OCI-LY7 (cell line): ENCODE measurements at regions not wholly inside any gene's neighbourhood (a gene's known extent, or its start where the extent isn't known, plus 50 kb on each side); places are given as distances from the start of the nearest gene placed in this dataset.

Experiments used
- BruUV-seq: library from RNA; stranded (reverse); fragments of 400-500 nt; replicated peaks from 2 replicates; lab custom pipeline; 2021; lab: Mats Ljungman, UMichigan
- CTCF ChIA-PET: fragments of 300-600 bp; sonication (Branson Sonifier 250); formaldehyde crosslinking; loops from one replicate; lab custom pipeline; 2022; ENCODE audit warnings: antibody characterized with exemption; ENCODE audit not compliant: unreplicated experiment; lab: Charles Lee
- POLR2A ChIA-PET: fragments of 300-600 bp; sonication (Branson Sonifier 250); formaldehyde crosslinking; loops from one replicate; lab custom pipeline; 2022; ENCODE audit warnings: antibody characterized with exemption; lab: Charles Lee
- DNase-seq: peaks from one replicate; pipeline ENCODE4 v3.0.0-alpha.2; 2015; ENCODE audit warnings: low spot score
- H2AFZ ChIP-seq: fragments of 200-600 bp; sonication (generic), shearing (Covaris generic); 2 replicates; pipeline ENCODE4 v1.6.1; 2014; ENCODE audit warnings: mild to moderate bottlenecking, antibody characterized with exemption, low read length, moderate library complexity
- H3K27ac ChIP-seq: fragments of 200-600 bp; sonication (generic); 2 replicates; pipeline ENCODE4 v1.5.1; 2014; ENCODE audit warnings: mixed run types, low read depth, mild to moderate bottlenecking, moderate library complexity, low read length, inconsistent platforms; ENCODE audit not compliant: poor library complexity, severe bottlenecking
- H3K36me3 ChIP-seq: fragments of 200-600 bp; sonication (generic); 2 replicates; pipeline ENCODE4 v1.6.1; 2014; ENCODE audit warnings: mild to moderate bottlenecking, antibody characterized with exemption, low read length, moderate library complexity, mixed read lengths; ENCODE audit not compliant: insufficient read depth
- H3K4me1 ChIP-seq: fragments of 200-600 bp; sonication (generic); 2 replicates; pipeline ENCODE4 v1.5.1; 2014; ENCODE audit warnings: mild to moderate bottlenecking, low read length; ENCODE audit not compliant: insufficient read depth, poor library complexity, severe bottlenecking
- H3K4me2 ChIP-seq: fragments of 200-600 bp; sonication (generic); 2 replicates; pipeline ENCODE4 v1.6.1; 2014; ENCODE audit warnings: mild to moderate bottlenecking, low read length
- H3K4me3 ChIP-seq: fragments of 200-600 bp; sonication (generic); 2 replicates; pipeline ENCODE4 v1.5.1; 2014; ENCODE audit warnings: mild to moderate bottlenecking, low read depth, low read length; ENCODE audit not compliant: poor library complexity, severe bottlenecking
- H3K79me2 ChIP-seq: fragments of 200-600 bp; sonication (generic); 2 replicates; pipeline ENCODE4 v1.6.1; 2016; ENCODE audit warnings: low read depth, mild to moderate bottlenecking, low read length, moderate library complexity, mixed read lengths; ENCODE audit not compliant: insufficient read depth
- H3K9me2 ChIP-seq: fragments of 200-600 bp; sonication (generic); 2 replicates; pipeline ENCODE4 v1.6.1; 2016; ENCODE audit warnings: mild to moderate bottlenecking, low read length, mixed read lengths; ENCODE audit not compliant: insufficient read depth
- H3K9me3 ChIP-seq: fragments of 200-600 bp; sonication (generic); 2 replicates; pipeline ENCODE4 v1.6.1; 2014; ENCODE audit warnings: mild to moderate bottlenecking, mixed run types, low read length, mixed read lengths
- H4K20me1 ChIP-seq: fragments of 200-600 bp; sonication (generic); 2 replicates; pipeline ENCODE4 v1.6.1; 2014; ENCODE audit warnings: mild to moderate bottlenecking, antibody characterized with exemption, low read length, moderate library complexity, mixed read lengths; ENCODE audit not compliant: insufficient read depth
- EZH2phosphoT487 ChIP-seq: fragments of 200-600 bp; sonication (generic); IDR thresholded peaks from 2 replicates; pipeline ENCODE4 v1.6.1; 2018; ENCODE audit warnings: low read depth, borderline replicate concordance, mild to moderate bottlenecking, mixed run types, antibody characterized with exemption, low read length, moderate library complexity, mixed read lengths
- intact Hi-C: fragments of 100-400 bp; cut with micrococcal nuclease; formaldehyde crosslinking; loops from one replicate; pipeline ENCODE4 v1.10.0; 2022; ENCODE audit not compliant: unreplicated experiment
- TF ChIP-seq, protein P1 (sequence below): fragments of 200-600 bp; sonication (generic); conservative IDR thresholded peaks from 2 replicates; pipeline ENCODE4 v1.5.1; 2014; ENCODE audit warnings: mild to moderate bottlenecking, antibody characterized with exemption, low read length, moderate library complexity, mixed read lengths

GRCh38 chr14:29220072-29220471, 453.5 kb downstream of the FOXG1 start:
- Histone ChIP-seq H3K9me2 (no peaks in the 10 kb centered on the region), H3K4me1 (no peaks in the 10 kb centered on the region), H3K4me3 (no peak overlapping the region), H3K4me2 (no peak overlapping the region), H2AFZ (no peak overlapping the region), H3K36me3 (no peaks in the 10 kb centered on the region), H4K20me1 (no peaks in the 10 kb centered on the region), H3K9me3 (no peaks in the 10 kb centered on the region), H3K79me2 (no peaks in the 10 kb centered on the region), H3K27ac (no peak overlapping the region)
- intact Hi-C loops: no loop called here
- no peak for DNase-seq
- TF ChIP-seq EZH2phosphoT487: no peak
- TF ChIP-seq, protein P1, sequence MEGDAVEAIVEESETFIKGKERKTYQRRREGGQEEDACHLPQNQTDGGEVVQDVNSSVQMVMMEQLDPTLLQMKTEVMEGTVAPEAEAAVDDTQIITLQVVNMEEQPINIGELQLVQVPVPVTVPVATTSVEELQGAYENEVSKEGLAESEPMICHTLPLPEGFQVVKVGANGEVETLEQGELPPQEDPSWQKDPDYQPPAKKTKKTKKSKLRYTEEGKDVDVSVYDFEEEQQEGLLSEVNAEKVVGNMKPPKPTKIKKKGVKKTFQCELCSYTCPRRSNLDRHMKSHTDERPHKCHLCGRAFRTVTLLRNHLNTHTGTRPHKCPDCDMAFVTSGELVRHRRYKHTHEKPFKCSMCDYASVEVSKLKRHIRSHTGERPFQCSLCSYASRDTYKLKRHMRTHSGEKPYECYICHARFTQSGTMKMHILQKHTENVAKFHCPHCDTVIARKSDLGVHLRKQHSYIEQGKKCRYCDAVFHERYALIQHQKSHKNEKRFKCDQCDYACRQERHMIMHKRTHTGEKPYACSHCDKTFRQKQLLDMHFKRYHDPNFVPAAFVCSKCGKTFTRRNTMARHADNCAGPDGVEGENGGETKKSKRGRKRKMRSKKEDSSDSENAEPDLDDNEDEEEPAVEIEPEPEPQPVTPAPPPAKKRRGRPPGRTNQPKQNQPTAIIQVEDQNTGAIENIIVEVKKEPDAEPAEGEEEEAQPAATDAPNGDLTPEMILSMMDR: no peak
- no TSS peak for BruUV-seq
- CTCF ChIA-PET: interaction anchor here (0.5 kb wide), 1 partner anchor 456 kb away, joined by 3 read pairs; no protein-coding TSS in a partner anchor
- POLR2A ChIA-PET: interaction anchor here (0.5 kb wide), 1 partner anchor 61 kb away, joined by 4 read pairs; no protein-coding TSS in a partner anchor

GRCh38 chr14:29220566-29220965, 454.0 kb downstream of the FOXG1 start:
- no peaks in the 10 kb centered on the region for H3K9me3 ChIP-seq
- H3K36me3 ChIP-seq: no peaks in the 10 kb centered on the region
- TF ChIP-seq, protein P1: no peak
- TF ChIP-seq EZH2phosphoT487: no peak
- H3K27ac ChIP-seq: no peak overlapping the region
- DNase-seq: no peak
- no peaks in the 10 kb centered on the region for H3K79me2 ChIP-seq
- no peak overlapping the region for H3K4me2 ChIP-seq
- intact Hi-C loops: no loop called here
- no TSS peak for BruUV-seq
- no peaks in the 10 kb centered on the region for H3K9me2 ChIP-seq
- ChIA-PET POLR2A (no interaction called here), CTCF (no interaction called here)
- H3K4me3 ChIP-seq: no peak overlapping the region
- H4K20me1 ChIP-seq: no peaks in the 10 kb centered on the region
- H2AFZ ChIP-seq: no peak overlapping the region
- no peaks in the 10 kb centered on the region for H3K4me1 ChIP-seq

- no peak overlapping the region for H2AFZ ChIP-seq
- no peaks in the 10 kb centered on the region for H3K4me1 ChIP-seq
- no peaks in the 10 kb centered on the region for H4K20me1 ChIP-seq
- DNase-seq: no peak
- ChIA-PET POLR2A (no interaction called here), CTCF (no interaction called here)
- H3K9me2 ChIP-seq: no peaks in the 10 kb centered on the region
- intact Hi-C loops: no loop called here
- H3K79me2 ChIP-seq: no peaks in the 10 kb centered on the region
- no peak overlapping the region for H3K4me2 ChIP-seq
- H3K36me3 ChIP-seq: no peaks in the 10 kb centered on the region
- TF ChIP-seq, protein P1: no peak
- TF ChIP-seq EZH2phosphoT487: no peak
- H3K27ac ChIP-seq: no peak overlapping the region
- no TSS peak for BruUV-seq
- no peak overlapping the region for H3K4me3 ChIP-seq
- no peaks in the 10 kb centered on the region for H3K9me3 ChIP-seq
Measured at GRCh38 chr14:29222006-29222405, 455.4 kb downstream of the FOXG1 start.
